NOMO-1 treated with dmso at 0.1 percent for 144 hours (cell line): ENCODE measurements at regions not wholly inside any gene's neighbourhood (a gene's known extent, or its start where the extent isn't known, plus 50 kb on each side); places are given as distances from the start of the nearest gene placed in this dataset.

Source experiments
- DNase-seq: peaks from one replicate; lab custom pipeline; 2025; ENCODE audit not compliant: unreplicated experiment; lab: John Stamatoyannopoulos, UW

- DNase-seq = no peak
Measured at GRCh38 chr6:140064366-140064765, 689.9 kb upstream of the CITED2 start.

GRCh38 chr6:140063021-140063399 lies 688.6 kb upstream of the CITED2 start:
- no peak for DNase-seq

- no peak for DNase-seq
Measured at GRCh38 chr6:140062043-140063020, 687.9 kb upstream of the CITED2 start.

- DNase-seq = no peak
Measured at GRCh38 chr6:140061110-140062042, 686.9 kb upstream of the CITED2 start.

- no peak for DNase-seq
Measured at GRCh38 chr6:140059947-140060346, 685.5 kb upstream of the CITED2 start.

GRCh38 chr6:140058863-140059262 lies 684.4 kb upstream of the CITED2 start:
- DNase-seq = no peak

- DNase-seq = no peak
Measured at GRCh38 chr6:140052736-140053729, 678.6 kb upstream of the CITED2 start.

GRCh38 chr6:140051521-140052512 lies 677.4 kb upstream of the CITED2 start:
- no peak for DNase-seq

- DNase-seq = peak; percentile 65
Measured at GRCh38 chr6:140050101-140050995, 675.9 kb upstream of the CITED2 start.

GRCh38 chr6:140049251-140049650 lies 674.8 kb upstream of the CITED2 start:
- DNase-seq = no peak

GRCh38 chr6:140048202-140048790 lies 673.8 kb upstream of the CITED2 start:
- DNase-seq = no peak

GRCh38 chr6:140047321-140047720 lies 672.9 kb upstream of the CITED2 start:
- DNase-seq = no peak

- peak; percentile 37 for DNase-seq
Measured at GRCh38 chr6:140046016-140046632, 671.7 kb upstream of the CITED2 start.

GRCh38 chr6:140045116-140045515 lies 670.7 kb upstream of the CITED2 start:
- no peak for DNase-seq

GRCh38 chr6:140044626-140045025 lies 670.2 kb upstream of the CITED2 start:
- DNase-seq = no peak

GRCh38 chr6:140043762-140044378 lies 669.4 kb upstream of the CITED2 start:
- DNase-seq = peak; percentile 43

- peak; percentile 52 for DNase-seq
Measured at GRCh38 chr6:140043357-140043756, 668.9 kb upstream of the CITED2 start.
